ENCODE measurements at regions not wholly inside any gene's neighbourhood (a gene's known extent, or its start where the extent isn't known, plus 50 kb on each side); places are given as distances from the start of the nearest gene placed in this dataset.

GRCh38 chr3:130576375-130577266, 59.6 kb downstream of the COL6A6 start:
- H3K9me3 ChIP-seq (ENCODE audit: control insufficient read depth in 4 of 4, low read length in 3 of 4): no peaks in the 10 kb centered on the region
- H3K36me3 ChIP-seq (ENCODE audit: control insufficient read depth in 4 of 4, insufficient read depth in 3 of 4, low read depth in 1 of 4, low read length in 3 of 4): no peaks in the 10 kb centered on the region
- TF ChIP-seq TAF1 (conservative IDR thresholded peaks at IDR 0.05) (no peak), RXRA (IDR thresholded peaks at IDR 0.05) (no peak), GABPA (IDR thresholded peaks at IDR 0.05 in 1 of 2, conservative IDR thresholded peaks at IDR 0.05 in 1 of 2) (no peak), YY1 (IDR thresholded peaks at IDR 0.05) (no peak), FOXA1 (IDR thresholded peaks at IDR 0.05) (no peak), JUND (IDR thresholded peaks at IDR 0.05) (no peak), HNF4G (IDR thresholded peaks at IDR 0.05) (no peak), SP1 (IDR thresholded peaks at IDR 0.05) (no peak), MAX (IDR thresholded peaks at IDR 0.05) (no peak), EGR1 (IDR thresholded peaks at IDR 0.05; ENCODE audit: low read depth in 2 of 2) (no peak), NR2F2 (IDR thresholded peaks at IDR 0.05) (no peak)
- TF ChIP-seq, protein P1, sequence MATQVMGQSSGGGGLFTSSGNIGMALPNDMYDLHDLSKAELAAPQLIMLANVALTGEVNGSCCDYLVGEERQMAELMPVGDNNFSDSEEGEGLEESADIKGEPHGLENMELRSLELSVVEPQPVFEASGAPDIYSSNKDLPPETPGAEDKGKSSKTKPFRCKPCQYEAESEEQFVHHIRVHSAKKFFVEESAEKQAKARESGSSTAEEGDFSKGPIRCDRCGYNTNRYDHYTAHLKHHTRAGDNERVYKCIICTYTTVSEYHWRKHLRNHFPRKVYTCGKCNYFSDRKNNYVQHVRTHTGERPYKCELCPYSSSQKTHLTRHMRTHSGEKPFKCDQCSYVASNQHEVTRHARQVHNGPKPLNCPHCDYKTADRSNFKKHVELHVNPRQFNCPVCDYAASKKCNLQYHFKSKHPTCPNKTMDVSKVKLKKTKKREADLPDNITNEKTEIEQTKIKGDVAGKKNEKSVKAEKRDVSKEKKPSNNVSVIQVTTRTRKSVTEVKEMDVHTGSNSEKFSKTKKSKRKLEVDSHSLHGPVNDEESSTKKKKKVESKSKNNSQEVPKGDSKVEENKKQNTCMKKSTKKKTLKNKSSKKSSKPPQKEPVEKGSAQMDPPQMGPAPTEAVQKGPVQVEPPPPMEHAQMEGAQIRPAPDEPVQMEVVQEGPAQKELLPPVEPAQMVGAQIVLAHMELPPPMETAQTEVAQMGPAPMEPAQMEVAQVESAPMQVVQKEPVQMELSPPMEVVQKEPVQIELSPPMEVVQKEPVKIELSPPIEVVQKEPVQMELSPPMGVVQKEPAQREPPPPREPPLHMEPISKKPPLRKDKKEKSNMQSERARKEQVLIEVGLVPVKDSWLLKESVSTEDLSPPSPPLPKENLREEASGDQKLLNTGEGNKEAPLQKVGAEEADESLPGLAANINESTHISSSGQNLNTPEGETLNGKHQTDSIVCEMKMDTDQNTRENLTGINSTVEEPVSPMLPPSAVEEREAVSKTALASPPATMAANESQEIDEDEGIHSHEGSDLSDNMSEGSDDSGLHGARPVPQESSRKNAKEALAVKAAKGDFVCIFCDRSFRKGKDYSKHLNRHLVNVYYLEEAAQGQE (IDR thresholded peaks at IDR 0.05): no peak
- TF ChIP-seq, protein P2, sequence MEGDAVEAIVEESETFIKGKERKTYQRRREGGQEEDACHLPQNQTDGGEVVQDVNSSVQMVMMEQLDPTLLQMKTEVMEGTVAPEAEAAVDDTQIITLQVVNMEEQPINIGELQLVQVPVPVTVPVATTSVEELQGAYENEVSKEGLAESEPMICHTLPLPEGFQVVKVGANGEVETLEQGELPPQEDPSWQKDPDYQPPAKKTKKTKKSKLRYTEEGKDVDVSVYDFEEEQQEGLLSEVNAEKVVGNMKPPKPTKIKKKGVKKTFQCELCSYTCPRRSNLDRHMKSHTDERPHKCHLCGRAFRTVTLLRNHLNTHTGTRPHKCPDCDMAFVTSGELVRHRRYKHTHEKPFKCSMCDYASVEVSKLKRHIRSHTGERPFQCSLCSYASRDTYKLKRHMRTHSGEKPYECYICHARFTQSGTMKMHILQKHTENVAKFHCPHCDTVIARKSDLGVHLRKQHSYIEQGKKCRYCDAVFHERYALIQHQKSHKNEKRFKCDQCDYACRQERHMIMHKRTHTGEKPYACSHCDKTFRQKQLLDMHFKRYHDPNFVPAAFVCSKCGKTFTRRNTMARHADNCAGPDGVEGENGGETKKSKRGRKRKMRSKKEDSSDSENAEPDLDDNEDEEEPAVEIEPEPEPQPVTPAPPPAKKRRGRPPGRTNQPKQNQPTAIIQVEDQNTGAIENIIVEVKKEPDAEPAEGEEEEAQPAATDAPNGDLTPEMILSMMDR (IDR thresholded peaks at IDR 0.05; ENCODE audit: low read depth, low read length, missing input control): no peak
- TF ChIP-seq, protein P3, sequence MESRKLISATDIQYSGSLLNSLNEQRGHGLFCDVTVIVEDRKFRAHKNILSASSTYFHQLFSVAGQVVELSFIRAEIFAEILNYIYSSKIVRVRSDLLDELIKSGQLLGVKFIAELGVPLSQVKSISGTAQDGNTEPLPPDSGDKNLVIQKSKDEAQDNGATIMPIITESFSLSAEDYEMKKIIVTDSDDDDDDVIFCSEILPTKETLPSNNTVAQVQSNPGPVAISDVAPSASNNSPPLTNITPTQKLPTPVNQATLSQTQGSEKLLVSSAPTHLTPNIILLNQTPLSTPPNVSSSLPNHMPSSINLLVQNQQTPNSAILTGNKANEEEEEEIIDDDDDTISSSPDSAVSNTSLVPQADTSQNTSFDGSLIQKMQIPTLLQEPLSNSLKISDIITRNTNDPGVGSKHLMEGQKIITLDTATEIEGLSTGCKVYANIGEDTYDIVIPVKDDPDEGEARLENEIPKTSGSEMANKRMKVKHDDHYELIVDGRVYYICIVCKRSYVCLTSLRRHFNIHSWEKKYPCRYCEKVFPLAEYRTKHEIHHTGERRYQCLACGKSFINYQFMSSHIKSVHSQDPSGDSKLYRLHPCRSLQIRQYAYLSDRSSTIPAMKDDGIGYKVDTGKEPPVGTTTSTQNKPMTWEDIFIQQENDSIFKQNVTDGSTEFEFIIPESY (IDR thresholded peaks at IDR 0.05): no peak
- no peak overlapping the region for H3K4me3 ChIP-seq (ENCODE audit: low read depth in 1 of 3, low read length in 3 of 3)
- peaks cover 0 to 5% (median 0%) of the 10 kb centered on the region in 4 donors for H3K27me3 ChIP-seq (ENCODE audit: control insufficient read depth in 4 of 4, insufficient read depth in 4 of 4, low read length in 3 of 4)
- no peaks in the 10 kb centered on the region for H3K4me1 ChIP-seq (ENCODE audit: control insufficient read depth in 4 of 4, insufficient read depth in 4 of 4, low read length in 3 of 4)
- no peak for DNase-seq (ENCODE audit: low spot score)
- 80% methylated on average over 3 of the region's 3 CpGs for WGBS
- no peak overlapping the region for H3K9ac ChIP-seq (ENCODE audit: low read depth in 1 of 2, low read length in 2 of 2)
- no peak overlapping the region for H3K27ac ChIP-seq (ENCODE audit: low read depth in 1 of 2, low read length in 2 of 2)

All from liver (tissue), 8 donors.